ENCODE measurements at regions not wholly inside any gene's neighbourhood (a gene's known extent, or its start where the extent isn't known, plus 50 kb on each side); places are given as distances from the start of the nearest gene placed in this dataset.

GRCh38 chr1:157237522-157237921 lies 99.3 kb upstream of the ETV3 start:
- 80 to 84% methylated on average over 4 of the region's 4 CpGs for WGBS, 2 donors
- Histone ChIP-seq H3K9me3 (no peaks in the 10 kb centered on the region), H3K36me3 (no peaks in the 10 kb centered on the region), H3K27ac (no peak overlapping the region), H3K4me3 (no peak overlapping the region), H3K4me1 (no peaks in the 10 kb centered on the region), H3K27me3 (peaks cover 0 to 33% (median 22%) of the 10 kb centered on the region in 7 donors)
- intact Hi-C loops (cut with DNase I): no loop called here
- DNase-seq (no peak), ATAC-seq (no peak)
- TF ChIP-seq, protein P1, sequence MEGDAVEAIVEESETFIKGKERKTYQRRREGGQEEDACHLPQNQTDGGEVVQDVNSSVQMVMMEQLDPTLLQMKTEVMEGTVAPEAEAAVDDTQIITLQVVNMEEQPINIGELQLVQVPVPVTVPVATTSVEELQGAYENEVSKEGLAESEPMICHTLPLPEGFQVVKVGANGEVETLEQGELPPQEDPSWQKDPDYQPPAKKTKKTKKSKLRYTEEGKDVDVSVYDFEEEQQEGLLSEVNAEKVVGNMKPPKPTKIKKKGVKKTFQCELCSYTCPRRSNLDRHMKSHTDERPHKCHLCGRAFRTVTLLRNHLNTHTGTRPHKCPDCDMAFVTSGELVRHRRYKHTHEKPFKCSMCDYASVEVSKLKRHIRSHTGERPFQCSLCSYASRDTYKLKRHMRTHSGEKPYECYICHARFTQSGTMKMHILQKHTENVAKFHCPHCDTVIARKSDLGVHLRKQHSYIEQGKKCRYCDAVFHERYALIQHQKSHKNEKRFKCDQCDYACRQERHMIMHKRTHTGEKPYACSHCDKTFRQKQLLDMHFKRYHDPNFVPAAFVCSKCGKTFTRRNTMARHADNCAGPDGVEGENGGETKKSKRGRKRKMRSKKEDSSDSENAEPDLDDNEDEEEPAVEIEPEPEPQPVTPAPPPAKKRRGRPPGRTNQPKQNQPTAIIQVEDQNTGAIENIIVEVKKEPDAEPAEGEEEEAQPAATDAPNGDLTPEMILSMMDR (IDR thresholded peaks at IDR 0.05): no peak

DNA sequence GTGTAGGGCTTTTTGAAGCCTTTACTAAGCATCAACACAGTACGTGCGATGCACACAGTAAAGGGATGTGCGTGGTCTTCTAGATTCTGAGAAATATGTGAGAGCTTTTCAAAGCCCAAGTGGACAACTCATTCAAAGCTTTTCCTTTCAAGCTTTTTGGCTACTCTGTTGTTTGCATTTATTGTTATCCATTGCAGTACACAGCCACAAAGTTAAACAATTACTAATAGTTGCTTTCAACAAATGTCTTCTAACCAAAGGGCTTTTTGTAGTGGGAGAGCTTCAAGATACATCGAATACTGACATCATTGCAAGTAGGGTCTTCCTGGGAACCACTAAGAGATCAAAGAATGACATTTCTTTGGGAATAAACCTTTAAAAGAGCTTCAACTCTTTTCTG lies 97.9 kb upstream of the ETV3 start:
- TF ChIP-seq, protein P1 (IDR thresholded peaks at IDR 0.05): no peak
- WGBS, 2 donors: 88 to 93% methylated on average over 4 of the region's 4 CpGs

GRCh38 chr1:157235307-157235706 lies 97.1 kb upstream of the ETV3 start:
- ATAC-seq: no peak
- 50 to 58% methylated on average over 4 of the region's 4 CpGs for WGBS, 2 donors

More for the DNA sequence above, 97.9 kb upstream of the ETV3 start:
- ATAC-seq: no peak
- Histone ChIP-seq H3K4me3 (no peak overlapping the region), H3K27me3 (peaks cover 0 to 33% (median 22%) of the 10 kb centered on the region in 7 donors), H3K9me3 (no peaks in the 10 kb centered on the region), H3K36me3 (no peaks in the 10 kb centered on the region), H3K4me1 (no peaks in the 10 kb centered on the region), H3K27ac (no peak overlapping the region)
- no peak for DNase-seq
- intact Hi-C loops (cut with DNase I): no loop called here

DNA sequence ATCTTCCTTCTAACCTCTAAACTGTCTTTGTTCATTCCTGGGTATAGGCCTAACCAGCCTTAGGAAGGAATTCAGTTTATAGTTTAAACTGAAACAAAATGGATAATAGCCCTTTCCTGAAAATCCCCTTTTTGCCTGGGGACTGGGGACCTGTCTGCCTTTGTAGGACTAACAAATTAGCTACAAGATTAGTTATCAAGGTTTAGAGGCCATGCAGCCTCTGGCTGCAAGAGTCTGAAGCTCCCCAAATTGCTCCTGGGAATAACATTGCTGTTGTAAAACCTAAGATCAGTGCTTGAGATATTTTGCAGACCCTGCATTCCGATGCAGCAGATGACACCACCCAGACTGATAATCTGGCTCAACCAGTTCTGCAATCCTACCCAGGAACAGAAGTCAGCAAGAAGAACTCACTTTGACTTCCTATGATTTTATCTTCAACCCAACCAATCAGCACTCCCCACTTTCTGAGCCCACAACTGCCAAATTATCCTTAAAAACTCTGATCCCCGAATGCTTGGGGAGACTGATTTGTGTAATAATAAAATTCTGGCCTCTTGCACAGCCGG lies 96.6 kb upstream of the ETV3 start:
- WGBS, 2 donors: 48 to 51% methylated on average over 3 of the region's 3 CpGs
- intact Hi-C loops (cut with DNase I): no loop called here
- H3K4me3 ChIP-seq: no peak overlapping the region
- no peaks in the 10 kb centered on the region for H3K9me3 ChIP-seq
- ATAC-seq (no peak), DNase-seq (no peak)
- peaks cover 0 to 31% (median 22%) of the 10 kb centered on the region in 7 donors for H3K27me3 ChIP-seq
- H3K27ac ChIP-seq: no peak overlapping the region
- H3K36me3 ChIP-seq: no peaks in the 10 kb centered on the region
- no peaks in the 10 kb centered on the region for H3K4me1 ChIP-seq
- TF ChIP-seq, protein P1 (IDR thresholded peaks at IDR 0.05): no peak

More at GRCh38 chr1:157235307-157235706, 97.1 kb upstream of the ETV3 start:
- Histone ChIP-seq H3K9me3 (no peaks in the 10 kb centered on the region), H3K27me3 (peaks cover 0 to 33% (median 22%) of the 10 kb centered on the region in 7 donors), H3K4me3 (no peak overlapping the region), H3K4me1 (no peaks in the 10 kb centered on the region), H3K27ac (no peak overlapping the region), H3K36me3 (no peaks in the 10 kb centered on the region)
- no peak for DNase-seq
- TF ChIP-seq, protein P1 (IDR thresholded peaks at IDR 0.05): no peak
- intact Hi-C loops (cut with DNase I): no loop called here
